Kidney (tissue), 10 donors: ENCODE measurements at regions not wholly inside any gene's neighbourhood (a gene's known extent, or its start where the extent isn't known, plus 50 kb on each side); places are given as distances from the start of the nearest gene placed in this dataset.
"Not testable (repeated sequence)": the region's sequence is repeated elsewhere in the genome, so short reads cannot be mapped to it uniquely, and the experiment has no call there.

Experiments
- DNase-seq, 5 donors: peaks; one replicate each; pipeline ENCODE4 v3.0.0-alpha.2; 2013 to 2020
- FAIRE-seq: peaks from 2 replicates; lab custom pipeline; 2012; peaks lifted over from hg19 to GRCh38; lab: Jason Lieb, UNC
- H3K27ac ChIP-seq, 2 donors: one replicate each; pipeline ENCODE4 v1.7.0; 2013; ENCODE audit warnings: low read depth in 2 of 2, low read length in 2 of 2, inconsistent platforms in 1 of 2
- H3K27me3 ChIP-seq: one replicate; pipeline ENCODE4 v1.7.1; 2013; ENCODE audit warnings: low read length, inconsistent platforms; ENCODE audit not compliant: control insufficient read depth, insufficient read depth
- H3K36me3 ChIP-seq, 3 donors: one replicate each; pipeline versions ENCODE4 v1.7.0 to v1.7.1; 2013; ENCODE audit warnings: low read length in 3 of 3, control low read depth in 1 of 3, inconsistent platforms in 1 of 3; ENCODE audit not compliant: insufficient read depth in 3 of 3, control insufficient read depth in 2 of 3
- H3K4me1 ChIP-seq, 3 donors: one replicate each; pipeline versions ENCODE4 v1.7.0 to v1.7.1; 2013; ENCODE audit warnings: low read length in 3 of 3, inconsistent platforms in 1 of 3, low read depth in 1 of 3; ENCODE audit not compliant: control insufficient read depth in 2 of 3, insufficient read depth in 2 of 3
- H3K4me3 ChIP-seq, 3 donors: one replicate each; pipeline versions ENCODE4 v1.7.0 to v1.8.1; 2013; ENCODE audit warnings: low read length in 3 of 3, control low read depth in 1 of 3, inconsistent platforms in 1 of 3
- H3K9ac ChIP-seq, 3 donors: one replicate each; pipeline versions ENCODE4 v1.7.0 to v1.7.1; 2013; ENCODE audit warnings: low read length in 3 of 3, control low read depth in 1 of 3, inconsistent platforms in 1 of 3
- H3K9me3 ChIP-seq, 3 donors: one replicate each; pipeline versions ENCODE4 v1.7.0 to v1.7.1; 2013; ENCODE audit warnings: low read length in 3 of 3, control low read depth in 1 of 3, inconsistent platforms in 1 of 3; ENCODE audit not compliant: control insufficient read depth in 2 of 3, insufficient read depth in 1 of 3
- intact Hi-C: fragments of 100-400 bp; cut with DNase I; formaldehyde crosslinking; loops from one replicate; pipeline ENCODE4 v1.11.1; 2022
- donor health status: control.
- donor health status: control.
- donor health status: DM: yes; HTN: yes; CAD: no.
- donor health status: Normal renal cell carcinoma (clear cell type).

DNA sequence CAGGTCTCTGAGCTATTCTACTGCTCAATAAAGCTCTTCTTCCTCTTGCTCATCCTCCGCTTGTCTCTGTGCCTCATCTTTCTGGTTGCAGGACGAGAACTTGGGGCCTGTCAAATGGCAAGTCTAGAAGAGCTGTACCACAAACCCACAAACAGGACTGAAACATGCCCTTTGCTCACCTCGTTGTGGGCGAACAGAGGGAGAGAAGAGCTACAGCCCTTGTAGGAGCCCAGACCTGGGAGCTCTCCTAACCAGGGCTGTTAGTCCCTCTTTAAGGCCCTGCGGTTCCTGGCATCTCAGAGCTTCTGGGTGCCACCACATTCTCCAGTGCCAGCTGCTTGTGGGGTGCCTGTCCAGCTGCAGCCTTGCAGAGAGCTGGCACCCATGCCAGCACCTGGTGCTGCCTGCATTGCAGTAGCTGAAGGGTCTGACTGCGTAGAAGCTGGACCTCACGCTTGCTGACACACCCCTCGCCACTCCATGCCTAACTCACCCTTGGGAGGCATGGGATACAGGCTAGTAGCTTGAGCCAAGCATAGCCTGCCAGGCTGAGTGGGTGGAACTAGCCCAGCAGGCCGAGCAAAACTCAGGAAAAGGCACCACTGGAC is 313.4 kb downstream of the ANKRD30B start:
- H3K9ac ChIP-seq, H3K9me3 ChIP-seq, H3K27ac ChIP-seq, FAIRE-seq, H3K4me3 ChIP-seq, H3K4me1 ChIP-seq, intact Hi-C loops, H3K27me3 ChIP-seq, H3K36me3 ChIP-seq: not testable (repeated sequence)
- DNase-seq = peak in 1 of 5 donors; percentile 45

DNA sequence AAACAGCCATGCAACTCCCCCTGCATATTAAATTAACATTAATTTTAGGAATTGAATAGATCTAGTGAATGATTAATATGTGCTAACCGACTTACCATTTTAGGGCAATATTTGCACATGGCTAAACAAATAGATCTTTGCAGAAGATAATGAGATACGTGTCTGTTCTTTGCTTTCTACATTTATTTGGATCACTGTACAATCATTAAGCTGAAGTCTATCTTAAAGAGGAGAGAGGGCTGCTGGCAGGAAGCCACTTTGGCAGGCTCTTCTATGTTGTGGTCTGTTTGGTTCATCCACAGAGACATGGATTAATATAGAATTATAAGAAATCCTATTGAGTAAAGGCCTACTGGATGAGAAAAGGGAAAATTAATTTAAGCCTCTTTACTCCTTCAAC is 318.5 kb downstream of the ANKRD30B start:
- intact Hi-C loops, H3K36me3 ChIP-seq, H3K27me3 ChIP-seq, DNase-seq, H3K27ac ChIP-seq, H3K9me3 ChIP-seq, H3K4me3 ChIP-seq, H3K4me1 ChIP-seq, H3K9ac ChIP-seq, FAIRE-seq: not testable (repeated sequence)

- H3K4me1 ChIP-seq, FAIRE-seq, H3K27ac ChIP-seq, H3K4me3 ChIP-seq, intact Hi-C loops, H3K9me3 ChIP-seq, H3K27me3 ChIP-seq, H3K9ac ChIP-seq, DNase-seq, H3K36me3 ChIP-seq: not testable (repeated sequence)
Observed at GRCh38 chr18:15071311-15071710, 323.3 kb downstream of the ANKRD30B start.
